ENCODE measurements at regions not wholly inside any gene's neighbourhood (a gene's known extent, or its start where the extent isn't known, plus 50 kb on each side); places are given as distances from the start of the nearest gene placed in this dataset.

- TF ChIP-seq, protein P1, sequence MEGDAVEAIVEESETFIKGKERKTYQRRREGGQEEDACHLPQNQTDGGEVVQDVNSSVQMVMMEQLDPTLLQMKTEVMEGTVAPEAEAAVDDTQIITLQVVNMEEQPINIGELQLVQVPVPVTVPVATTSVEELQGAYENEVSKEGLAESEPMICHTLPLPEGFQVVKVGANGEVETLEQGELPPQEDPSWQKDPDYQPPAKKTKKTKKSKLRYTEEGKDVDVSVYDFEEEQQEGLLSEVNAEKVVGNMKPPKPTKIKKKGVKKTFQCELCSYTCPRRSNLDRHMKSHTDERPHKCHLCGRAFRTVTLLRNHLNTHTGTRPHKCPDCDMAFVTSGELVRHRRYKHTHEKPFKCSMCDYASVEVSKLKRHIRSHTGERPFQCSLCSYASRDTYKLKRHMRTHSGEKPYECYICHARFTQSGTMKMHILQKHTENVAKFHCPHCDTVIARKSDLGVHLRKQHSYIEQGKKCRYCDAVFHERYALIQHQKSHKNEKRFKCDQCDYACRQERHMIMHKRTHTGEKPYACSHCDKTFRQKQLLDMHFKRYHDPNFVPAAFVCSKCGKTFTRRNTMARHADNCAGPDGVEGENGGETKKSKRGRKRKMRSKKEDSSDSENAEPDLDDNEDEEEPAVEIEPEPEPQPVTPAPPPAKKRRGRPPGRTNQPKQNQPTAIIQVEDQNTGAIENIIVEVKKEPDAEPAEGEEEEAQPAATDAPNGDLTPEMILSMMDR (IDR thresholded peaks at IDR 0.05) = no peak
- Mint-ChIP-seq H3K9me3 (ENCODE audit: low read depth) (no peaks in the 10 kb centered on the region), H3K4me3 (ENCODE audit: unreplicated experiment) (no peak overlapping the region), H3K27me3 (ENCODE audit: low read depth) (no peaks in the 10 kb centered on the region), H3K36me3 (ENCODE audit: low read depth) (no peaks in the 10 kb centered on the region), H3K27ac (ENCODE audit: unreplicated experiment) (no peak overlapping the region), H3K4me1 (ENCODE audit: low read depth) (peaks cover 14% of the 10 kb centered on the region)
- no peak for DNase-seq (ENCODE audit: low spot score)
Measured at GRCh38 chr1:173422456-173422976, 54.6 kb upstream of the PRDX6 start.

GRCh38 chr1:173423291-173423690 lies 53.8 kb upstream of the PRDX6 start:
- Mint-ChIP-seq H3K4me1 (ENCODE audit: low read depth) (peaks cover 14% of the 10 kb centered on the region), H3K4me3 (ENCODE audit: unreplicated experiment) (no peak overlapping the region), H3K27ac (ENCODE audit: unreplicated experiment) (no peak overlapping the region), H3K27me3 (ENCODE audit: low read depth) (no peaks in the 10 kb centered on the region), H3K9me3 (ENCODE audit: low read depth) (no peaks in the 10 kb centered on the region), H3K36me3 (ENCODE audit: low read depth) (no peaks in the 10 kb centered on the region)
- DNase-seq (ENCODE audit: low spot score) = no peak
- TF ChIP-seq, protein P1 (IDR thresholded peaks at IDR 0.05) = no peak

DNA sequence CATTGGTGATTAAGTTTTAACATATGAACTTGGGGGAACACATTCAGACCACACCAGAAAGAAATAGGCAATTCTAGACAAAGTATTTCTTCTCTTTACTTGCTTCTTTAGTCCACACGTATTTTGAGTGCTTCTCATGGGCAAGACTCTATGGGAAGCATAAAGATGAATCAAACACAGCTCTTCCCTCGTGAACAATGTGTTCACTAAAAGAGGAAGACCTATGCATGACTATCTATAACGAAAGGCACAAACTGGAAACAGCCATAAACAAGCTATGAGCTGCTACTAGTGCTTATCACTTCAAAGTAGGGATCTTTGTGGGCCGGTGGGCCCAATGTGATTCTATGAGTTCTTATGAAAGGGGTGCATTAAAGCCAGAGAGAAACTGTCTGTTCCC lies 53.0 kb upstream of the PRDX6 start:
- H3K27ac Mint-ChIP-seq (ENCODE audit: unreplicated experiment) = no peak overlapping the region
- H3K36me3 Mint-ChIP-seq (ENCODE audit: low read depth) = no peaks in the 10 kb centered on the region
- H3K27me3 Mint-ChIP-seq (ENCODE audit: low read depth) = no peaks in the 10 kb centered on the region
- no peaks in the 10 kb centered on the region for H3K9me3 Mint-ChIP-seq (ENCODE audit: low read depth)
- peaks cover 15% of the 10 kb centered on the region for H3K4me1 Mint-ChIP-seq (ENCODE audit: low read depth)
- TF ChIP-seq, protein P1 (IDR thresholded peaks at IDR 0.05) = no peak
- DNase-seq (ENCODE audit: low spot score) = no peak
- H3K4me3 Mint-ChIP-seq (ENCODE audit: unreplicated experiment) = no peak overlapping the region

- H3K9me3 Mint-ChIP-seq (ENCODE audit: low read depth) = no peaks in the 10 kb centered on the region
- TF ChIP-seq, protein P1 (IDR thresholded peaks at IDR 0.05) = no peak
- no peak for DNase-seq (ENCODE audit: low spot score)
- H3K27me3 Mint-ChIP-seq (ENCODE audit: low read depth) = no peaks in the 10 kb centered on the region
- H3K4me1 Mint-ChIP-seq (ENCODE audit: low read depth) = peaks cover 22% of the 10 kb centered on the region
- no peaks in the 10 kb centered on the region for H3K36me3 Mint-ChIP-seq (ENCODE audit: low read depth)
- H3K27ac Mint-ChIP-seq (ENCODE audit: unreplicated experiment) = no peak overlapping the region
- H3K4me3 Mint-ChIP-seq (ENCODE audit: unreplicated experiment) = no peak overlapping the region
Measured at GRCh38 chr1:173424782-173425407, 52.2 kb upstream of the PRDX6 start.

GRCh38 chr1:173426057-173426456 lies 51.1 kb upstream of the PRDX6 start:
- no peaks in the 10 kb centered on the region for H3K27me3 Mint-ChIP-seq (ENCODE audit: low read depth)
- DNase-seq (ENCODE audit: low spot score) = no peak
- no peaks in the 10 kb centered on the region for H3K9me3 Mint-ChIP-seq (ENCODE audit: low read depth)
- H3K36me3 Mint-ChIP-seq (ENCODE audit: low read depth) = no peaks in the 10 kb centered on the region
- TF ChIP-seq, protein P1 (IDR thresholded peaks at IDR 0.05) = no peak
- H3K27ac Mint-ChIP-seq (ENCODE audit: unreplicated experiment) = no peak overlapping the region
- H3K4me1 Mint-ChIP-seq (ENCODE audit: low read depth) = peaks cover 30% of the 10 kb centered on the region
- no peak overlapping the region for H3K4me3 Mint-ChIP-seq (ENCODE audit: unreplicated experiment)
